WTC11 (cell line): ENCODE measurements at regions not wholly inside any gene's neighbourhood (a gene's known extent, or its start where the extent isn't known, plus 50 kb on each side); places are given as distances from the start of the nearest gene placed in this dataset.

Experiments
- ATAC-seq: fragments of 200-7000 bp; cut with Tn5 transposase; 2 replicates; pipeline ENCODE4 v1.10.0; 2021; ENCODE audit warnings: mild to moderate bottlenecking, moderate library complexity
- CTCF ChIA-PET: fragments of 300-600 bp; sonication (Branson Sonifier 250); formaldehyde crosslinking; loops from one replicate; lab custom pipeline; 2021; ENCODE audit warnings: antibody characterized with exemption; lab: Charles Lee
- POLR2A ChIA-PET: fragments of 350-600 bp; sonication (Branson Sonifier 250); formaldehyde crosslinking; loops from one replicate; lab custom pipeline; 2021; ENCODE audit warnings: antibody characterized with exemption; lab: Charles Lee
- DNase-seq: peaks from one replicate; pipeline ENCODE4 v3.0.0; 2021; ENCODE audit warnings: low spot score
- H3K27ac Mint-ChIP-seq: 2 replicates; pipeline ENCODE4 v1.8.0; 2021; ENCODE audit warnings: mixed read lengths
- H3K27me3 Mint-ChIP-seq: 2 replicates; pipeline ENCODE4 v1.8.0; 2021; ENCODE audit warnings: low read depth, mild to moderate bottlenecking, moderate library complexity, mixed read lengths
- H3K36me3 Mint-ChIP-seq: 2 replicates; pipeline ENCODE4 v1.8.0; 2021; ENCODE audit warnings: mixed read lengths
- H3K4me1 Mint-ChIP-seq: 2 replicates; pipeline ENCODE4 v1.8.0; 2022; ENCODE audit warnings: mixed read lengths
- H3K4me3 Mint-ChIP-seq: 2 replicates; pipeline ENCODE4 v1.8.0; 2021; ENCODE audit warnings: mild to moderate bottlenecking, moderate library complexity, mixed read lengths
- H3K9me3 Mint-ChIP-seq: 2 replicates; pipeline ENCODE4 v1.8.0; 2021; ENCODE audit warnings: mixed read lengths
- CREB1 ChIP-seq: sonication (generic); formaldehyde crosslinking; IDR thresholded peaks from 2 replicates; pipeline ENCODE4 v1.8.0; 2023; ENCODE audit warnings: mild to moderate bottlenecking, missing genetic modification reagents
- EMX1 ChIP-seq: fragments of 250-450 bp; sonication (Bioruptor Pico); IDR thresholded peaks from 2 replicates; pipeline ENCODE4 v1.8.0; 2021; ENCODE audit warnings: mild to moderate bottlenecking
- ETV6 ChIP-seq: sonication (generic); formaldehyde crosslinking; IDR thresholded peaks from 2 replicates; pipeline ENCODE4 v1.8.1; 2022; ENCODE audit warnings: mild to moderate bottlenecking, missing genetic modification reagents
- FOXP1 ChIP-seq: sonication (generic); formaldehyde crosslinking; IDR thresholded peaks from 2 replicates; pipeline ENCODE4 v1.8.0; 2022; ENCODE audit warnings: missing genetic modification reagents, mild to moderate bottlenecking, moderate library complexity, borderline replicate concordance
- GABPB1 ChIP-seq: sonication (generic); formaldehyde crosslinking; IDR thresholded peaks from 2 replicates; pipeline ENCODE4 v1.8.1; 2023; ENCODE audit warnings: mild to moderate bottlenecking, missing genetic modification reagents
- JUN ChIP-seq: sonication (generic); formaldehyde crosslinking; IDR thresholded peaks from 2 replicates; pipeline ENCODE4 v1.8.0; 2023; ENCODE audit warnings: mild to moderate bottlenecking, missing genetic modification reagents
- MXD4 ChIP-seq: fragments of 250-450 bp; sonication (Bioruptor Pico); IDR thresholded peaks from 2 replicates; pipeline ENCODE4 v1.8.0; 2021; ENCODE audit warnings: mild to moderate bottlenecking, moderate library complexity, borderline replicate concordance
- MYBL2 ChIP-seq: sonication (generic); formaldehyde crosslinking; IDR thresholded peaks from 2 replicates; pipeline ENCODE4 v1.8.1; 2023; ENCODE audit warnings: mild to moderate bottlenecking, moderate library complexity, missing genetic modification reagents
- SOX15 ChIP-seq: fragments of 250-450 bp; sonication (Bioruptor Pico); IDR thresholded peaks from 2 replicates; pipeline ENCODE4 v1.9.0; 2021; ENCODE audit warnings: mild to moderate bottlenecking
- TEAD1 ChIP-seq: sonication (generic); formaldehyde crosslinking; IDR thresholded peaks from 2 replicates; pipeline ENCODE4 v1.8.0; 2022; ENCODE audit warnings: mild to moderate bottlenecking, missing genetic modification reagents
- TEAD4 ChIP-seq: sonication (generic); formaldehyde crosslinking; IDR thresholded peaks from 2 replicates; pipeline ENCODE4 v1.8.0; 2022; ENCODE audit warnings: mild to moderate bottlenecking, missing genetic modification reagents
- ZNF219 ChIP-seq: sonication (generic); formaldehyde crosslinking; IDR thresholded peaks from 2 replicates; pipeline ENCODE4 v1.8.0; 2023; ENCODE audit warnings: missing genetic modification reagents, mild to moderate bottlenecking, borderline replicate concordance
- TF ChIP-seq, protein P1 (sequence below): fragments of 250-450 bp; sonication (Bioruptor Pico); IDR thresholded peaks from 2 replicates; pipeline ENCODE4 v1.9.0; 2021; ENCODE audit warnings: mild to moderate bottlenecking
- TF ChIP-seq, protein P2 (sequence below): sonication (generic); formaldehyde crosslinking; IDR thresholded peaks from 2 replicates; pipeline ENCODE4 v1.8.1; 2022; ENCODE audit warnings: low read depth, missing genetic modification reagents, borderline replicate concordance
- TF ChIP-seq, protein P3 (sequence below): sonication (generic); formaldehyde crosslinking; IDR thresholded peaks from 2 replicates; pipeline ENCODE4 v1.8.0; 2023; ENCODE audit warnings: mild to moderate bottlenecking, missing genetic modification reagents
- TF ChIP-seq, protein P4 (sequence below): sonication (generic); formaldehyde crosslinking; IDR thresholded peaks from 2 replicates; pipeline ENCODE4 v1.8.1; 2023; ENCODE audit warnings: mild to moderate bottlenecking, missing genetic modification reagents, moderate library complexity
- TF ChIP-seq, protein P5 (sequence below): sonication (generic); formaldehyde crosslinking; IDR thresholded peaks from 2 replicates; pipeline ENCODE4 v1.8.1; 2023; ENCODE audit warnings: mild to moderate bottlenecking, missing genetic modification reagents, moderate library complexity

DNA sequence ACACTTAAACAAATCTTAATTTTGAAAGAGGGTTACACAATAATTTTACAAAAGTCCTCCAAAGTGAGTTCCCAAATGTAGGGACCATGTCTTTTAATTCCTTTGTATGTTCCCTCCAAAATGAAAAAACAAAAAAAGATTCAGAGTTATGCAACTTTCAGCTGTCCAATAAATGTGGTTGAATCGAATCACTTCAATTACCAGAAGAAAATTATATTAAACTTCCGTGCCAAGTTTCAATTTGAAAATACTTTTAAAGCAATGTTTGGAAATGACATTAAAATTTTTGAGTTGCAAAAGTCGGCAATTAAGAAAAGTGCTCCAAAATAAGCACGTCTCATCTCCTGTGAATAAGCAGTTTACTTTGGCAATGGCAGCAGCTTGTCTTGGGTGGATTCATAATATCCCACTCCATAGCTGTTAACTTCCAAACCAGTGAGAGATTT, 60.3 kb upstream of the C1GALT1 start:
- POLR2A ChIA-PET: interaction anchor here (0.6 kb wide), 1 partner anchor 200 kb away, joined by 6 read pairs; no protein-coding TSS in a partner anchor
- H3K27ac Mint-ChIP-seq: no peak overlapping the region
- ATAC-seq (no peak), DNase-seq (no peak)
- no peak overlapping the region for H3K4me3 Mint-ChIP-seq
- no peak for TF ChIP-seq FOXP1
- TF ChIP-seq ETV6 (CRISPR knock-in tag): no peak
- TF ChIP-seq, protein P1, sequence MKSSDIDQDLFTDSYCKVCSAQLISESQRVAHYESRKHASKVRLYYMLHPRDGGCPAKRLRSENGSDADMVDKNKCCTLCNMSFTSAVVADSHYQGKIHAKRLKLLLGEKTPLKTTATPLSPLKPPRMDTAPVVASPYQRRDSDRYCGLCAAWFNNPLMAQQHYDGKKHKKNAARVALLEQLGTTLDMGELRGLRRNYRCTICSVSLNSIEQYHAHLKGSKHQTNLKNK (CRISPR knock-in tag): no peak
- TF ChIP-seq MXD4: no peak
- no peak for TF ChIP-seq CREB1 (CRISPR knock-in tag)
- TF ChIP-seq, protein P2, sequence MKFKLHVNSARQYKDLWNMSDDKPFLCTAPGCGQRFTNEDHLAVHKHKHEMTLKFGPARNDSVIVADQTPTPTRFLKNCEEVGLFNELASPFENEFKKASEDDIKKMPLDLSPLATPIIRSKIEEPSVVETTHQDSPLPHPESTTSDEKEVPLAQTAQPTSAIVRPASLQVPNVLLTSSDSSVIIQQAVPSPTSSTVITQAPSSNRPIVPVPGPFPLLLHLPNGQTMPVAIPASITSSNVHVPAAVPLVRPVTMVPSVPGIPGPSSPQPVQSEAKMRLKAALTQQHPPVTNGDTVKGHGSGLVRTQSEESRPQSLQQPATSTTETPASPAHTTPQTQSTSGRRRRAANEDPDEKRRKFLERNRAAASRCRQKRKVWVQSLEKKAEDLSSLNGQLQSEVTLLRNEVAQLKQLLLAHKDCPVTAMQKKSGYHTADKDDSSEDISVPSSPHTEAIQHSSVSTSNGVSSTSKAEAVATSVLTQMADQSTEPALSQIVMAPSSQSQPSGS: no peak
- no peak for TF ChIP-seq TEAD1 (CRISPR knock-in tag)
- no peak for TF ChIP-seq MYBL2
- no peak for TF ChIP-seq EMX1 (CRISPR knock-in tag)
- no peak for TF ChIP-seq SOX15 (CRISPR knock-in tag)
- TF ChIP-seq, protein P3, sequence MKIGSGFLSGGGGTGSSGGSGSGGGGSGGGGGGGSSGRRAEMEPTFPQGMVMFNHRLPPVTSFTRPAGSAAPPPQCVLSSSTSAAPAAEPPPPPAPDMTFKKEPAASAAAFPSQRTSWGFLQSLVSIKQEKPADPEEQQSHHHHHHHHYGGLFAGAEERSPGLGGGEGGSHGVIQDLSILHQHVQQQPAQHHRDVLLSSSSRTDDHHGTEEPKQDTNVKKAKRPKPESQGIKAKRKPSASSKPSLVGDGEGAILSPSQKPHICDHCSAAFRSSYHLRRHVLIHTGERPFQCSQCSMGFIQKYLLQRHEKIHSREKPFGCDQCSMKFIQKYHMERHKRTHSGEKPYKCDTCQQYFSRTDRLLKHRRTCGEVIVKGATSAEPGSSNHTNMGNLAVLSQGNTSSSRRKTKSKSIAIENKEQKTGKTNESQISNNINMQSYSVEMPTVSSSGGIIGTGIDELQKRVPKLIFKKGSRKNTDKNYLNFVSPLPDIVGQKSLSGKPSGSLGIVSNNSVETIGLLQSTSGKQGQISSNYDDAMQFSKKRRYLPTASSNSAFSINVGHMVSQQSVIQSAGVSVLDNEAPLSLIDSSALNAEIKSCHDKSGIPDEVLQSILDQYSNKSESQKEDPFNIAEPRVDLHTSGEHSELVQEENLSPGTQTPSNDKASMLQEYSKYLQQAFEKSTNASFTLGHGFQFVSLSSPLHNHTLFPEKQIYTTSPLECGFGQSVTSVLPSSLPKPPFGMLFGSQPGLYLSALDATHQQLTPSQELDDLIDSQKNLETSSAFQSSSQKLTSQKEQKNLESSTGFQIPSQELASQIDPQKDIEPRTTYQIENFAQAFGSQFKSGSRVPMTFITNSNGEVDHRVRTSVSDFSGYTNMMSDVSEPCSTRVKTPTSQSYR (CRISPR knock-in tag): no peak
- TF ChIP-seq, protein P4, sequence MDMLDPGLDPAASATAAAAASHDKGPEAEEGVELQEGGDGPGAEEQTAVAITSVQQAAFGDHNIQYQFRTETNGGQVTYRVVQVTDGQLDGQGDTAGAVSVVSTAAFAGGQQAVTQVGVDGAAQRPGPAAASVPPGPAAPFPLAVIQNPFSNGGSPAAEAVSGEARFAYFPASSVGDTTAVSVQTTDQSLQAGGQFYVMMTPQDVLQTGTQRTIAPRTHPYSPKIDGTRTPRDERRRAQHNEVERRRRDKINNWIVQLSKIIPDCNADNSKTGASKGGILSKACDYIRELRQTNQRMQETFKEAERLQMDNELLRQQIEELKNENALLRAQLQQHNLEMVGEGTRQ (CRISPR knock-in tag): no peak
- no peak for TF ChIP-seq TEAD4 (CRISPR knock-in tag)
- no peak for TF ChIP-seq GABPB1
- H3K27me3 Mint-ChIP-seq: no peaks in the 10 kb centered on the region
- CTCF ChIA-PET: no interaction called here
- peaks cover 4% of the 10 kb centered on the region for H3K9me3 Mint-ChIP-seq
- peaks cover 9% of the 10 kb centered on the region for H3K4me1 Mint-ChIP-seq
- H3K36me3 Mint-ChIP-seq: no peaks in the 10 kb centered on the region

DNA sequence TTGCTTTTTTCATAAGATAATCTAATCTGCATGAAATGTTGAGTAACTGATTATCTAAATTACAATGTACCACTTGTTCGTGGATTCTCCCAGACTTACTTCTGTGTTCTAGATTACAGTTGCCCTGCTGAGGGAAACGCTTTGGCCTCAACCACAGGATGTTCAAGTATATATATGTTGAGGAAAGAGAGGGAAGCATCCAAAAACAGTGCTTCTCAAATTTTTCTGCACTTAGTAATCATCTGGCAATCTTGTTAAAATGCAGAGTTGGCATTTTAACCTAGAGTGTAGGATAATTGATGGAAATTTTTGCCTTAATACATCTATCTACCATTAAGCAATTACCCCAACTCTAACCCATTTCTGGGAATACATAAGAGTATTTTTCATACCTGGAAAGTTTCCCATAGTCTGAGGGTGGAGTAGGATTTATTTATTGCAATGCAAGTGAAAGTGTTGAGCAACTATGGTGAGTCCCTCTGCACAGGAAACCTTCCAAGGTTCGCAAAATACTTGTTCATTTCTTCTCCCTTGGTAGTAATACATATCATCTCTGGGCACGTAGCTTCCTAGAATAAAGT, 59.6 kb upstream of the C1GALT1 start:
- DNase-seq (no peak), ATAC-seq (no peak)
- Mint-ChIP-seq H3K36me3 (no peaks in the 10 kb centered on the region), H3K27me3 (no peaks in the 10 kb centered on the region), H3K4me1 (peaks cover 8% of the 10 kb centered on the region), H3K4me3 (no peak overlapping the region), H3K9me3 (peaks cover 4% of the 10 kb centered on the region), H3K27ac (no peak overlapping the region)
- CTCF ChIA-PET: no interaction called here
- POLR2A ChIA-PET: no interaction called here
- no peak for TF ChIP-seq EMX1 (CRISPR knock-in tag)
- no peak for TF ChIP-seq ZNF219 (CRISPR knock-in tag)

DNA sequence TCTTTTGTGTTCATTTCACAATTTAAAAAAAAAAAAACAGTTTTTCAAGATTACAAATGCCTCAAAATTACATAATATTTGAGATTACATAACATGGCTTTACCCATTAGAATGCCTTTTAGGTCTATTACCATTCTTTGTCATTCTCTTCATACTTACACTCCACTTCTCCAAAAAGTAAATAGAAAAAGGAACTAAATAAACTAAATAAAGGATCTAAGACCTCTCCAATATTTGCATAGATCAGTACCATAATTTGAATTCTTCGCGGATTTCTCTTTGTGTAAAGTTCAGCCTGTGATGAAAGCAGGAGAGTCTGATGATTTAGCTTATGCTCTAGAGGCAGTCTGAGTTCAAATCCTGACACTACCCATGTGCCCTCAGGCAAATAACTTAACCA, 56.4 kb upstream of the C1GALT1 start:
- peaks cover 4% of the 10 kb centered on the region for H3K9me3 Mint-ChIP-seq
- TF ChIP-seq, protein P5, sequence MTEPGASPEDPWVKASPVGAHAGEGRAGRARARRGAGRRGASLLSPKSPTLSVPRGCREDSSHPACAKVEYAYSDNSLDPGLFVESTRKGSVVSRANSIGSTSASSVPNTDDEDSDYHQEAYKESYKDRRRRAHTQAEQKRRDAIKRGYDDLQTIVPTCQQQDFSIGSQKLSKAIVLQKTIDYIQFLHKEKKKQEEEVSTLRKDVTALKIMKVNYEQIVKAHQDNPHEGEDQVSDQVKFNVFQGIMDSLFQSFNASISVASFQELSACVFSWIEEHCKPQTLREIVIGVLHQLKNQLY (CRISPR knock-in tag): no peak
- TF ChIP-seq JUN (CRISPR knock-in tag): no peak
- TF ChIP-seq, all 79 proteins: peak for 0
- Mint-ChIP-seq H3K36me3 (no peaks in the 10 kb centered on the region), H3K27me3 (no peaks in the 10 kb centered on the region), H3K4me1 (peaks cover 3% of the 10 kb centered on the region), H3K4me3 (no peak overlapping the region), H3K27ac (no peak overlapping the region)
- no peak for DNase-seq
- no peak for ATAC-seq
- CTCF ChIA-PET: no interaction called here
- POLR2A ChIA-PET: no interaction called here
